ENCODE measurements at regions not wholly inside any gene's neighbourhood (a gene's known extent, or its start where the extent isn't known, plus 50 kb on each side); places are given as distances from the start of the nearest gene placed in this dataset.
"Not testable (repeated sequence)": the region's sequence is repeated elsewhere in the genome, so short reads cannot be mapped to it uniquely, and the experiment has no call there.

- DNase-seq, result no peak
Observed at GRCh38 chr3:6657591-6657990, 203.3 kb upstream of the GRM7 start.

DNA sequence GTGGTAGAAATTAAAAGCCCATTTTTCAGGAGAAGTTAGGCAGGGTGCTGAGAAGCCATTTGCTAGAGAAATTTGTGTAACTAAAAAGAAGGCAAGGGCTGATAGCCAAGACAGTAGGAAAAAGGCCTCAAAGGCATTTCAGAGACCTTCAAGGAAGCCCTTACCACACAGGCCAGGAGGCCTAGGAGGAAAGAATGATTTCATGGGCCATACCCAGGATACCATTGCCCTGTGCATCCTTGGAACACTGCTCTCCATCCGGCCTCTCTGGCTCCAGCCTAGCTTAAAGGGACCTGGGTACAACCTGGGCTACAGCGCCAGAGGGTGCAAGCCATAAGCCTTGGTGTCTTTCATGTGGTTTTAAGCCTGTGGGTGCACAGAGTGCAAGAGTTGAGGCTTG lies 193.6 kb upstream of the GRM7 start:
- no peak for DNase-seq

- DNase-seq, result no peak
Observed at GRCh38 chr3:6671363-6671762, 189.6 kb upstream of the GRM7 start.

DNA sequence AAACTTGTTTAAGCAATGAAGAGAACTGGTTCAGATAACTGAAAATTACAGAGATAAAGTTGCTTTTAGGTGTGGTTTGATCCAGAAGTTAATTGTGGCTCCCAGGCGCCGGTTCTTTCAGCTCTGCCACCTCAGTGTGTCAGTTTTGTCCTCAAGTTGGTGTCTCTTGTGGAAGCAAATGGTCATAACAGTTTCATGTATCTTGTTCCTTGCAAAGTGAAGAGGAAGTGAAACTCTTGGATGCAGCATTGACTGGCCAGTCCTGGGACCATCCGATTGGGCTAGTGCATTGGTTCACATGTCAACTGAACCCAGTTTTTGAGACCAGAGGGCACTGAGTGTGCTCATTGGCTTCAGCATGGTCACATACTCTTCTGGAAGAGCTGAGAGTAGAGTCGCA lies 181.4 kb upstream of the GRM7 start:
- no peak for DNase-seq

DNA sequence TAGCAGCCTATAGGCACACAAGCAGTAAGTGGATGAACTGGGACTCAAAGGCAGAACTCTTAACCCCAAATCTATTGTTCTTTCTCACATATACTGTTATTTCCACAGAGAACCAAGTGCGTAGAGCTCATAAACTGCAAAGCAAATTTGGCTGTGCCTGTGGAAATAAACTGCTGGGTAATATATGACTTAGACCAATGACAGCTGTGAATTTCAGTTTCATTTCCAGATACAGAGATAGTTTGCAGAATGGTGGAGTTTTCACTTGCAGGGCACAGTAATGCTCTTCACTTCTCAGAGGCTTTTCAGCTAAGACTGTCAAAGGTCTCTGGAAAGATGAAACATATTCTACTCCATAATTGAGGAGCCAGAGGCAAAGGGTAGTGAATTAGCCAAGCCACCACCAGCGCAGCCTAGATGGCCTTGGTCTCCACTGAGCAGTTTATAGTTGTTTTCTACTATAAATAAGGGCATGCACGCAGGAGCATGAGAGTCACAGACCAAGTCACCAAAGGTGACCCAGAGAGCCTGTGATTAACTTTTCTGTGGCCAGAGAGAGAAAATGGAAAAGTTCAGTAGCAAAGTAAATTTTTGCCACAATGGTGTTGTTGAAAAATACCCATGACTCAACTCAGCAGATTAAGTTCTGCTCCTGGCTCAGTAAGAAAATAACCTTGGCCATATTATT lies 180.7 kb upstream of the GRM7 start:
- no peak for DNase-seq

DNA sequence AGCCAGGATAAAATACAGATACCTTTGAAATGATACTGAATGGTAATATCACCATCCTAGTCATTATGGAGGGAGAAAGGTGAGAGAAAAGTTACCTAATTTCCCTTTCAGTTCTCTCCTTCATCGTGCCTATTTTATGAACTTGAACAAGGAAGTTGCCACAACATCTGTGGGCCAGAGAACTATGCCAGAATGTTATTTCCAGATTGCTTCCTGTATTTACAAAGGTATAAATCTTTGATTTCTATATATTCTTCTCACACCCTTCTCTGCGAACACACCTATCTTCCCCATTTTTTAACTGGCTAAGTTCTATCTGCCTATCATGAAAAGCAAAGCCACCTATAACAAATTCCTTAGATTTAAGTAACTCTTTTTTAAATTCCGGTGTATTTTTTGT lies 163.6 kb upstream of the GRM7 start:
- DNase-seq, result no peak

- no peak for DNase-seq
Observed at GRCh38 chr3:6697722-6698121, 163.2 kb upstream of the GRM7 start.

DNA sequence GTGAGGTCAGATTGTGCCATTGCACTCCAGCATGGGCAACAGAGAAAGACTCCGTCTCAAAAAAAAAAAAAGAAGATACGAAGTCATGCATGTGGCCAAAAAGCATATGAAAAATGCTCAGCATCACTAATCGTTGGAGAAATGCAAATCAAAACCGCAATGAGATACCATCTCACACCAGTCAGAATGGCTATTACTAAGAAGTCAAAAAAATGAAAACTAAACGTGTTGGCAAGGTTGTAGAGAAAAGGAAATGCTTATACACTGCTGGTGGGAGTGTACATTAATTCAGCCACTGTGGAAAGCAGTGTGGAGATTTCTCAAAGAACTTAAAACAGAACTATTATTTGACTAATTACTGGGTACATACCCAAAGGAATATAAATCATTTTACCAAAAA lies 156.1 kb upstream of the GRM7 start:
- DNase-seq, result not testable (repeated sequence)

GRCh38 chr3:6706777-6707176 lies 154.1 kb upstream of the GRM7 start:
- no peak for DNase-seq

- no peak for DNase-seq
Observed at GRCh38 chr3:6709178-6709577, 151.7 kb upstream of the GRM7 start.

GRCh38 chr3:6714962-6715361 lies 146.0 kb upstream of the GRM7 start:
- no peak for DNase-seq

DNA sequence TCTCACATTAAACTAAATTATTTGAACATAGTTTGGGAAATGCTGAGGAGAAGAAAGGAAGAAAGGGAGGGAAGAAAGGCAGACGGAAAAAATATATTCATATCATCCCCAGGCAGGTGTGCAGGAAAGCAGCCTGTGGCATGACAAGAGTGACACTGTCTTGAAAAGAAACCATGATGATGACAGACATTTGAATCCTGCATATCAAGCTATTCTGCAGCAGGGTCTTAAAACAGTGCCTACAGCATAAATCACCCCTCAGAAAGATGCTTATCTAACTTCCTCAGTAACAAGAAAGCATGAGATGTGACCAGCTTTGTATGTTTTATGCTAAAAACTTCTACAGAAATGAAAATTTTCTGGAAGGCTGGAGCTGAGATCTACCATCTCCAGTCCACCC lies 144.5 kb upstream of the GRM7 start:
- no peak for DNase-seq

DNA sequence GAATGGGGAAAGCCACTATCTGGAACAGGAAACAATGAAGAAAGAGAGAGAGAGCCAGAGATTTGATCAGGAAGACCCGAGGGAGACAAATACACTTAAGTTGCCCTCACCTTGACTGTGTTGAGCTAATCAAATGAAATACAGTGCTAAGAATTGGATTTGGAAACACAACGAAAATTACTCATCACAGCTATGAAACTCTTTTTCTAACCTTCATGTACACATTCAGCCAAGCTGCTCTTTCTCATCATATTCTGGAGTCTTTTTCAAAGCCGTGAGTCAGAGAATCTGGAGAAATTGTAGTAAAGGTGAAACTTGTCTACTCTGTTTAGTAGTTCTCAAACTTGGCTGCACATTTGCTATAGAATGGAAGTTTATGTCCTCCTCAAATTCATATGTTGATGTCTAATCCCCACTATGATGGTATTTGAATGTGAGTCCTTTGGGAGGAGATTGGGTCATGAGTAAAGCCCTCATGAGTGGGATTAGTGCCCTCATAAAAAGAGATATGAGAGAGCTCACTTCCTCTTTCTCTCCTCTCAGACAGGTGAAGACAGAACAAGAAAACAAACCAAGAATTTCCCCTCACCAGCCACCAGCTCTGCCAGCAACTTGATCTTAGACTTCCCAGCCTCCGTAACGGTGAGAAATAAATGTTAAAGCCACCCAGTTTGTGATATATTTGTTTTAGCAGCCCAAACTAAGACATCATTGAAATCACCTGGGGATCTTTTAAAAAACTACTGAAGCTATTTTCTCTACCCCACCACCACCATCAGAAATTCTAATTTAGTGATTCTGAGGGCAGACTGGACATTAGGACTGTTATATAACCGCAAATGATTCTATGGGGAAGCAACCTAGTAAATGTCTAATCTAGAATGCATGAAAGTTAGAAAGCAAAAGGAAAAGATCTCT lies 143.6 kb upstream of the GRM7 start:
- DNase-seq, result no peak

GRCh38 chr3:6719999-6720398 lies 140.9 kb upstream of the GRM7 start:
- DNase-seq, result no peak

GRCh38 chr3:6721491-6721890 lies 139.4 kb upstream of the GRM7 start:
- DNase-seq, result no peak

DNA sequence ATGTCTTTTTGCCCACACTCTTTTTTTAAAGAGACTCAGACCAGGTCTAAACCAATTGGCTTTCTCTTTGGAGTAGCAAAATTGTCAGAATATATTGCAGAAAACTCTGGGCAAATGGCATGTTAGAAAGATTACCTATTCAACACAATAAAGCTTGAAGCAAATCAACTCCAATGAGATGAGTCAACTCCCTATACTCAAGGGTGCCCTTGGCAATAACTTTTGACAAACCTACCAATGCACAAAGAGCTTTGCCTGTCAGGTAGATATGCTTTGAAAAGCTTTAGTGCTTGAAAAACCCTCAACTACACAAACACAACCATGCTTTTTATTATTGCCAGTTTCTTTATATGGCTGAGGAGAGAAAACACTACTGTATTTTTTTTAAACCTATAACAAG lies 137.7 kb upstream of the GRM7 start:
- no peak for DNase-seq

GRCh38 chr3:6726811-6727210 lies 134.1 kb upstream of the GRM7 start:
- DNase-seq, result no peak

DNA sequence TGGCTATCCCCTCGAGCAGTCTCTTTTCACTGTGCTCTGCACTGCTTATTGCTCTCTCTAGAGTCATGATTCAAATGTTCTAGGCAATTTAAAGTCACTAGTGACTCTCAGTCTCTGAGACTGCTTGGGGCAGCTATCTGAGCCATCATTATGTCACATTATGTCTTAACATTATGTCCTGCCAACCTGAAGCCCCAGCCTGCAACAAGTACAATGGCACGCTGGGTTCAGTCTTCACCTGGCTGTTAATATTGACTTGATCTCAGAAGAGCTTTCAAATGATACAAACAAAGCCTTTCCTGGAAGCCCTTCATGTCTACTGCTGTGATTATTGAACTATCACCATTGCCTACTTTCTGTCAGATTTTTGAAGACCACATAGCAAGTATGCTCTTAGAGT lies 128.1 kb upstream of the GRM7 start:
- DNase-seq, result no peak

DNA sequence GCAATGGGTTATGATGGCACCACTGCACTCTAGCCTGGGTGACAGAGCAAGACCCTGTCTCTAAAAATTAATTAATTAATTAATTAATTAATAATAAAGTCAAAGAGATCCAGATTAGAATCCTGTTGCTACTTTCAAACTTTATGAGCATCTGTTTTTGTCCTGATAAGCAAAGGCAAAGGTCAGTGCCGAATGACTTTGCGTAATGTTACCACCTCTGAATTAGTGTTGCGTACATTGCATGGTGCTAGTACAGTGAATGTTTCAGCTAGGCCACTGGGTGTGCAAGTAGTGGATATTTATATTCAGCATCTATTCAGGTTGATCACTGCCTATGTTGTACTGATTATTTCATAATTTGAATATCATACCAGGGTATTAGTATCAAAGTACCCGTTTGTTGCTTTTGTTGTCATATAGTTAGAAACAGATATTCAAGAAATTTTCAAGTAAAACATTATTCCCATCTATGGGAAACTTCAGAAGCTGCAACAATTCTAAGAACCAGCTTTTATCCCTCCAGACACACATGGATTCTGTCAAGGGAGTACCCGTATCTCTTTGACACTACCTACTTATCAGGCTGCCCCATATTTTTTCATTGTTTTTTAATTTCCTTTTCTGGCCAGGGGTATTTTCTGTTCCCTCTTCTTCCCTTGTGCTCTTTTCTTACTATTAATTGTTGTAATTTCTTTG lies 127.1 kb upstream of the GRM7 start:
- no peak for DNase-seq

DNA sequence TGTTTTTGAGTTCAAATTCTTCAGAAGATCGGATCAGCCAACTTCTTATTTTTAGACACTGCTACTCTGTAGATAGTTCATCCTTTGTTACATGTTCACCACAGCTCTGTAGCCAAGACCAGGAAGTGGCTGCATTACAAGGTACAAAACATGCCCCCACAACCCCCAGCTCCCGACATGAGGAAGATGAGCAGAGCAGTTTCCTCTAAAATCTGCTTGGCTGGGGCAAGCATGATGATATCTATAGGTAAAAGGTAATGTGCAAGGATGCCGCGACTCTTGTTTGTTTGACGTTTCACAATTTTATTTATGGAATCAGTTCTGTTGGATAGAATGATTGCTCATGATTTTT lies 126.5 kb upstream of the GRM7 start:
- no peak for DNase-seq

DNA sequence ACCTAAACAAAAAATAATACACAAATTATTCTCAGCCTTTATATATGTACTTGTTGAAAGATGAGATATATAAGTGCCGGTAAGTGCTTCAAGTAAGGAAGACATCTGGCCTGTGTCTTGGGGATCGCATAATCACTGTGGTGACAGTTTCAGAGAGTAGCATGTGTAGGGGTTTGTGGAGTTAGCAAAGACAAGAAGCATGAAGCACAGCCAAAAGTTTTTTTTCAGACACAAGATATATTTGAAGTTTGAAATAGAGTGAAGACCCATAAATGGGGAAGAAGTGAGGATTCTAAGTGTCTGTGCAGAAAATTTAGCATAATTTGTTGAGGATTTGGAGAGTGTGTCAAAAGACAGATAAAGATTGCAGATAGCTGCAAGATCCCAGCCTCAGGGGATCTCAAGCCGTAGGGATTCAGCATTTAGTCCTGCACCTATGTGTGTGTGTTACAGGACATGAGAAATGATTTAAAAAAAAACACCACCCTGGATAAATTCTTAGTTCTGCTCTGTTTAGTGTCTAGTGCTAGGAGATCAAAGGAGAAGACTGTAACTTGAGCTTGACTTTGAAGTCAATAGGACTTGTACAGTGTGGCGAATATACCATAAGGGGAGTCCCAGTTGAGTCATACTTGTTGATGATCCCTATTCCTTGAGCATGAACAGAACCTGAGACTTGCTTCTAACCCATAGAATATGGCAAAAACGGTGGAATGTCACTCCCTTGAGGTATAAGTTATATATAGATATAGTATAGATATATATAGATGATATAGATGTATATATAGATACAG lies 123.9 kb upstream of the GRM7 start:
- peak; percentile 58 for DNase-seq

DNA sequence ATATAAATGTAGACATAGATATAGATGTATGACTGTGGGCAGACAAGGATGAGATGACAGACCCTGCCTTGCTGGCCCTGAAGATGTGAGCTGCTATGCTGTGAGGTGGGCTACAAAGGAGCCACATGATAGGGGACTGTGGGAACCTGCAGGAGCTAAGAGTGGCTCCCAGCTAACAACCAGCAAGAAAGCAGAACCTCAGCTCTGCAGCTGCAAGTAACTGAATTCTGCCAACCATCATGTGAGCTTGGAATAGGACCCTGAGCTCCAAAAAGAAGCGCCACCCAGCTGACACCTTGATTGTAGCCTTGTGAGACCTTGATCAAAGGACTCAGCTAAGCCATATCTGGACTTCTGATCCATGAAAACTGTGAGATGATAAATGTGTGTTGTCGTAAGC lies 123.3 kb upstream of the GRM7 start:
- no peak for DNase-seq

- DNase-seq, result no peak
Observed at GRCh38 chr3:6739288-6739687, 121.6 kb upstream of the GRM7 start.
